Activated CD4-positive, alpha-beta T cell treated with anti-CD3 and anti-CD28 coated beads for 48 hours (primary cell): ENCODE measurements at regions not wholly inside any gene's neighbourhood (a gene's known extent, or its start where the extent isn't known, plus 50 kb on each side); places are given as distances from the start of the nearest gene placed in this dataset.

Source experiments
- DNase-seq: peaks from one replicate; pipeline ENCODE4 v3.0.0-alpha.2; 2020

GRCh38 chr20:22652681-22653588, 68.6 kb upstream of the FOXA2 start:
- DNase-seq, result no peak

- no peak for DNase-seq
Observed at GRCh38 chr20:22653658-22654642, 69.6 kb upstream of the FOXA2 start.

- DNase-seq, result no peak
Observed at GRCh38 chr20:22663528-22664025, 79.2 kb upstream of the FOXA2 start.

- DNase-seq, result no peak
Observed at GRCh38 chr20:22667198-22667597, 82.8 kb upstream of the FOXA2 start.

DNA sequence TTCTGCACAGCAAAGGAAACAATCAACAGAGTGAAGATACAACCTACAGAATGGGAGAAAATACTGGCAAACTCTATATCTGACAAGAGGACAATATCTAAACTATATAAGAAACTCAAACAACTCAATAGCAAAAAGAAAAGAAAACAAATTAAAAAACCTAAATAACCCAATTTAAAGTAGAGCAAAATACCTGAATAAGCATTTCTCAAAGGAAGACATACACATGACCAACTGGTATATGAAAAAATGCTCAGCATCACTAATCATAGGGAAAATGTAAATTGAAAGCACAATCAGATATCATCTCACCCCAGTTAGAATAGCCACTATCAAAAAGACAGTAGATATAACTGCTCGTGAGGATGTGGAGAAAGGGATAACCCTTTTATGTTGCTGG, 87.8 kb upstream of the FOXA2 start:
- no peak for DNase-seq

- no peak for DNase-seq
Observed at GRCh38 chr20:22673467-22673866, 89.1 kb upstream of the FOXA2 start.

DNA sequence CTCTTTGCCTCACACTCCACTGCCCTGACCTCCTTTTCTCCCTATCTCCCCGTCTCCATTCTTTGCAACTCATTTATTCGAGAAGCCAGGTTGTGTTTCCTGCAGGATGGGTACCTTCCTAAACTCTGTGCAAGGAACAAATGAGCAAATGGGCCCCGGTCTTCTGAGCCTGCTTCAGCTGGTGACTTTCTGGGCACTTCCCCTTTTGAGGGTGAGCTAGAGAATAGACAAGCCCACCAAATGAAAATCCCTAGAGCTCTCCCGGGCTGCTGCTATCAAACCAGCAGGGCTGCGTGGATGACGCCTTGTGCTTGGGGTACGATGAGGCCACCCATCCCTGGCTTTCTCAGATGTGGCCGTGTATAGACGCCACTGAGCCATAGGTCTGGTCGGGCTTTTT, 91.0 kb upstream of the FOXA2 start:
- DNase-seq, result no peak

- DNase-seq, result no peak
Observed at GRCh38 chr20:22678678-22679077, 94.3 kb upstream of the FOXA2 start.

DNA sequence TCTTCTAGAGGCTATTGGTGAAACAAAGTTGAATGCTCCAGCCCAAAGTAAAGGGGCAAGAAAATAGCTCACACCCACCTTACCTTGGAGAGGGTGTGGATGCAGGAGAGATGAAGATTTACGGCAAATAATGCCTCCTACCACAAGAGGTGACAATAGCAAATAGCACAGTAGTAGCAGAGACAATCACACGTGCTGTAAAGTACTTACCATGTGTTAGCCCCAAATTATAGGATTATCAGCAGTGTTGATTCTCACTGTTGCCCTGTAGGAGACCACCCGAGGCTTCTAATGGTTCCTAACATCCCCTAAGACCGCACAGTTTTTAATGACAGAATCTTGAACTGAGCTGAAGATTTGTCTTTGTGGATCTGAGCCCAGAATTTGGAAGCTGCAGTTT, 94.8 kb upstream of the FOXA2 start:
- no peak for DNase-seq

- DNase-seq, result no peak
Observed at GRCh38 chr20:22680031-22680740, 95.8 kb upstream of the FOXA2 start.

DNA sequence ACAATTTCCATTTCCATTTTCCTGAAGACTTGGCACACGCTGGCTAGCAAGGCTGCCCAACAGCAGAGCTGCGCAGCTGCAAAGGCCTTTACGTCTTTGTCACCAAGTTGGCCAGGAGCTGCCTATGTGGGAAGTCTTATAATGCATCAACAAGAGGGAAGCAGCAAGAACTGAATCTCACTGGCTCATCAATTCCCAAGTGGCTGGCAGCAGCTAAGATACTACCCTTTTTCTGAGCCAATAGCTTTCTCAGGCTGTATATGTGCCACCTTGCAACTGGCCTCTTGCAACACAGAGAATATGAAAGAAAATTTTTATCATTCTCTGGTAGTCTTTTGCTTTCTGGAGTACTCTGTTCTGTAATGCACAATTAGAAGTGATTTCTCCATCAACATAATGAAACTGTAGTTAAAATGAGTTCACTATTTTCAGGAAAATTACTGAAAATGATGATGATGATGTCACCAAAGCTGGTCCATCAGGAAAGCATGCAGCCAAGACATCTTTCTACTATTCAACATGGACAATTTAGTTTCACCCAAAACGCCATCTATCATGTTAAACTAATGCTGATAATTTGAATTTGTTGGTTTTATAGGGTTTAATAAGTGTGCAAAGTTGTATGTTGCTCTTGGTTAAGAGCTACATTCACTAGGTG, 97.3 kb upstream of the FOXA2 start:
- no peak for DNase-seq

DNA sequence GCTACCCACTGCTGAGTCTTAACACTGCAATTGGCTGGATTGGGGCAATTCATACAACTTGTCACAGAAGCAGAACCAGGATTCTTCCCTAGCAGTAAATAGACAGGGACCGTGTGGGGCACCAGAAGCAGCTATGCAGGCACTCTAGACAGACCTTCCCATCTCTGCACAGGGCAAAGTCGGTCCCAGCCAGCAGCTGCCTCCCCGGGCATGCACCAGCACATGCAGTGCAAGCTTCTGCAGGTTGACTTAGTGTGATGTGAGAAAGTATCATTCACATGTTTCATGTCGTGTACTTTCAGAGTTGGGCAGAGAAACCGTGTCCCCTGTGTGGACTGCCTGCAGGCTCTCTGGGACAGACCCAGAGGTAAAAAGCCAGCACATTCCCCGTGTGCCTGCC, 98.0 kb upstream of the FOXA2 start:
- DNase-seq, result no peak

- peak; percentile 43 for DNase-seq
Observed at GRCh38 chr20:22684072-22684762, 99.8 kb upstream of the FOXA2 start.

GRCh38 chr20:22684763-22685443, 100.5 kb upstream of the FOXA2 start:
- no peak for DNase-seq

DNA sequence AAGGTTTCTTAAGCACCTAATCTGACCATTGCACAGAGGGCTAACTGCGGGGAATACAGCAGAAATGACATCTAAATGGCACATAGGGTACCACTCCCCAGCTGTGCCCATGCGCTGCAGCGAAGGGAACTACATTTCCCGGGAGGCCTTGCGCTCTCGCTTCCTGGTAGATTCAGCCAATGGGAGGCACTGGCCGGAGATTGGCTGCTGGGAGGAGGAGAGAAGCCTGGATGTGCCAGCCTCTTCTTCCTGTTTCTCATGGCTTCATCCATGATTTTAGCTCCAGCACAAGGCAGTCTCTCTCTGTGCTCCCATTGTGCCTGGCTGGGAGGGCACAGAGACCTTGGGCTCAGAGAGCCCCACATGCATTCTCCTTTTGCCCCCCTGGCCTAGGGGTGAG, 101.7 kb upstream of the FOXA2 start:
- DNase-seq, result peak; percentile 13

GRCh38 chr20:22687676-22688349, 103.4 kb upstream of the FOXA2 start:
- DNase-seq, result no peak

DNA sequence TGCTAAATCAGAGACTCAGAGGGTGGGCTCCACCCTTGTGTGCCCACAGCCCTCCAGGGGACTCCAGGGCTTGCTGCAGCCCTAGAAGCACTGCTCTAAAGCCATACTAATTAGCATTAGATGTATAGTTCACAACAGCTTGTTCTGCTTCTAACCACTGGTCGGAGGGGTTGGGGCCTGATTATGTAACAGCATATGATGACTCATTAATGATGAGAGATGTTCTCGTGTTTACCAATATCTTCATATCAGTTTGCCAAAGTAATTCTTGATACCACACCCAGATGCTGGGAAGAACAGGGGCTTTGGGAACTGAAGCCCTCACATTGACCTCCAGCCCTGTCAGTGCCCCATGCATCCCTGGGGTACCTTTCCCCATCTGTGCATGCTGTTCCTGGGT, 104.1 kb upstream of the FOXA2 start:
- no peak for DNase-seq

DNA sequence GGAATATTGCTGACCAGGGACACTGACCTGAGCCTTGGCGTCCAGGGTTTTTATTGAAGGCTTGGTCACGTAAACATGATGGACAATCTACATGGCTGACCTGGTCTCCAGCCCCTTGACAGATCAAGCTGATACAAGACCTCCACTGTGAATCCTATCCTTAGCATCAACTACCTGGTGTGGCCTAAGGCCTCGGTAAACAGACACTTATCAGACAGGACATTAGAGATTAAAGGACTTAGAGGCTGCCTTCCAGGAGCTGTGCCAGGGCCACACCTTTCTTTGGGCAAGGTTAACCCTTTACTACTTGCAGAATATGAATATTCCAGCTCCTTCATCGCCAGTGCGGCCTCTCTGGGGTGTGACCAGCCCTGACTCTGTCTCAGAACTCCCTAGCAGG, 104.9 kb upstream of the FOXA2 start:
- no peak for DNase-seq

- no peak for DNase-seq
Observed at GRCh38 chr20:22690000-22690399, 105.6 kb upstream of the FOXA2 start.

DNA sequence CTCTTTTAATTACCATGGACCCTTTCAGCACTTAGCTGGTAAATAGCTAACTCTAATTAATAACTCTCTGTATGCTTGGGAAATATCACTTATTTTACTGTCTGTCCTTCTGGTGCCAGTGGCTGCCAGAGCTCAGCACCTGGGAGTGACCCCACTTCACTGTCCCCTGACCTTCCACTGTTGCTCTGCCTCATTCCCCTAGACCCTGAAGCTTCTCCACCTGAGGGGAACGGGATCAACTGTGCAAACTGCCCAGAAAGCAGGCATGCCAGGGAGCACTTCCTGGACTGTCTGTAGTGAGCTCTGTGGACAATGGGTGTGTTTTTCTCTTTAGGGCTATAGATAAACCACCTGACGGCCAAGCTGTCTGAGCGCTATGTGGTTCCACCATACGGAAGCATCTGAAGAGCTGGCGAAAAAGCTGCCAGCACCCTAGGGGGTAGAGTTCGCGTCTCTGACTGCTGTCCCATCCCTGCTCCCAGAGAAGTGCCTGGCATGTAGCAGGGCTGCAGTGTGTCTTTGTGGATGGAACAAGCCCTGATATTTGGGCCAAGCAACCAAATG, 106.3 kb upstream of the FOXA2 start:
- DNase-seq, result no peak
